Right lobe of liver (tissue), 4 donors: ENCODE measurements at regions not wholly inside any gene's neighbourhood (a gene's known extent, or its start where the extent isn't known, plus 50 kb on each side); places are given as distances from the start of the nearest gene placed in this dataset.

ENCODE experiments used
- CTCF ChIP-seq, 4 donors: fragments of 200-600 bp in 3 of 4; fragments of 450-650 bp in 1 of 4; IDR thresholded peaks; one replicate each; pipeline versions ENCODE4 v1.5.1 to v1.8.0; 2016 to 2022; ENCODE audit warnings: antibody characterized with exemption in 4 of 4, mild to moderate bottlenecking in 2 of 4
- POLR2A ChIP-seq: fragments of 450-650 bp; IDR thresholded peaks from one replicate; pipeline ENCODE4 v1.6.1; 2017; ENCODE audit warnings: antibody characterized with exemption, mild to moderate bottlenecking
- donor health status: DM: no; HTN: no; CAD: no.
- donor health status: DM: no; HTN: no; CAD: no.
- donor health status: DM: no; HTN: yes; CAD: no.

GRCh38 chr13:44088411-44088810 lies 208.7 kb downstream of the LACC1 start:
- TF ChIP-seq CTCF (IDR thresholded peaks at IDR 0.05) (no peak), POLR2A (no peak)
